Panc1 (cell line): ENCODE measurements at regions not wholly inside any gene's neighbourhood (a gene's known extent, or its start where the extent isn't known, plus 50 kb on each side); places are given as distances from the start of the nearest gene placed in this dataset.
"Not testable (repeated sequence)": the region's sequence is repeated elsewhere in the genome, so short reads cannot be mapped to it uniquely, and the experiment has no call there.

Source experiments
- ATAC-seq: fragments of 200-7000 bp; cut with Tn5 transposase; 2 replicates; pipeline ENCODE4 v1.9.1; 2020; ENCODE audit warnings: mild to moderate bottlenecking, moderate library complexity
- BruUV-seq: library from RNA; stranded (reverse); fragments of 400-500 nt; replicated peaks from 2 replicates; lab custom pipeline; 2021; lab: Mats Ljungman, UMichigan
- CTCF ChIA-PET: fragments of 300-600 bp; sonication (Branson Sonifier 250); formaldehyde crosslinking; loops from one replicate; lab custom pipeline; 2022; ENCODE audit warnings: antibody characterized with exemption; lab: Charles Lee
- POLR2A ChIA-PET: fragments of 300-600 bp; sonication (Branson Sonifier 250); formaldehyde crosslinking; loops from one replicate; lab custom pipeline; 2022; ENCODE audit warnings: antibody characterized with exemption; lab: Charles Lee
- DNase-seq: peaks from one replicate; pipeline ENCODE4 v3.0.0-alpha.2; 2010; ENCODE audit warnings: low read depth, low spot score
- H3K27ac ChIP-seq: 2 replicates; pipeline ENCODE4 v1.5.1; 2011; ENCODE audit warnings: mild to moderate bottlenecking, low read length, inconsistent platforms
- H3K27me3 ChIP-seq: fragments of 200-500 bp; sonication (Bioruptor generic); 2 replicates; pipeline ENCODE4 v1.6.0; 2014; ENCODE audit warnings: low read length, inconsistent platforms; ENCODE audit not compliant: control insufficient read depth, insufficient read depth
- H3K36me3 ChIP-seq: fragments of 200-500 bp; sonication (Bioruptor generic); 2 replicates; pipeline ENCODE4 v1.5.1; 2014; ENCODE audit warnings: inconsistent platforms, mild to moderate bottlenecking, low read length, moderate library complexity; ENCODE audit not compliant: control insufficient read depth, insufficient read depth
- H3K4me1 ChIP-seq: 2 replicates; pipeline ENCODE4 v1.5.1; 2011; ENCODE audit warnings: inconsistent platforms, mild to moderate bottlenecking, low read length, moderate library complexity; ENCODE audit not compliant: control insufficient read depth, insufficient read depth
- H3K4me3 ChIP-seq, 2 experiments: 2 replicates each; pipeline ENCODE4 v1.5.1; 2011 to 2012; ENCODE audit warnings: low read depth in 2 of 2, low read length in 2 of 2, mild to moderate bottlenecking in 2 of 2, inconsistent platforms in 1 of 2, moderate library complexity in 1 of 2
- H3K9me3 ChIP-seq: fragments of 200-500 bp; sonication (Bioruptor generic); 2 replicates; pipeline ENCODE4 v1.5.1; 2014; ENCODE audit warnings: low read depth, mild to moderate bottlenecking, inconsistent platforms, low read length, moderate library complexity; ENCODE audit not compliant: control insufficient read depth, insufficient read depth
- POLR2AphosphoS5 ChIP-seq: IDR thresholded peaks from 2 replicates; pipeline ENCODE4 v1.6.1; 2012; ENCODE audit warnings: mild to moderate bottlenecking, low read depth, low read length, moderate library complexity
- SIN3A ChIP-seq: IDR thresholded peaks from 2 replicates; pipeline ENCODE4 v1.6.1; 2012; ENCODE audit warnings: low read depth, mild to moderate bottlenecking, low read length, moderate library complexity, borderline replicate concordance; ENCODE audit not compliant: insufficient read depth
- TCF7L2 ChIP-seq: IDR thresholded peaks from 2 replicates; pipeline ENCODE4 v1.6.1; 2011; ENCODE audit warnings: mild to moderate bottlenecking, low read depth, low read length, inconsistent platforms
- in situ Hi-C: cut with HindIII; loops from 2 replicates; pipeline ENCODE4 v1.10.0; 2016; ENCODE audit warnings: low sequenced_read_pairs, low pct_unique_long_range_greater_than_20kb
- intact Hi-C: fragments of 100-400 bp; cut with micrococcal nuclease; formaldehyde crosslinking; loops from one replicate; pipeline ENCODE4 v1.10.0; 2022; ENCODE audit not compliant: unreplicated experiment
- TF ChIP-seq, protein P1 (sequence below), 2 experiments: IDR thresholded peaks; 2 replicates each; pipeline ENCODE4 v1.6.1; 2011 to 2012; ENCODE audit warnings: low read depth in 2 of 2, control low read depth in 1 of 2, low read length in 1 of 2, mild to moderate bottlenecking in 1 of 2, moderate library complexity in 1 of 2; ENCODE audit not compliant: insufficient read depth in 1 of 2
- TF ChIP-seq, protein P2 (sequence below): fragments of 450-650 bp; IDR thresholded peaks from 2 replicates; pipeline ENCODE4 v1.5.1; 2017; ENCODE audit warnings: mild to moderate bottlenecking

- POLR2A ChIA-PET = no interaction called here
- Histone ChIP-seq H3K27me3 (no peaks in the 10 kb centered on the region), H3K9me3 (no peaks in the 10 kb centered on the region), H3K4me3 (no peak overlapping the region), H3K4me1 (no peaks in the 10 kb centered on the region), H3K36me3 (no peaks in the 10 kb centered on the region), H3K27ac (no peak overlapping the region)
- in situ Hi-C loops = no loop called here
- intact Hi-C loops = no loop called here
- BruUV-seq = no TSS peak
- CTCF ChIA-PET = no interaction called here
- DNase-seq = no peak
- no peak for ATAC-seq
- TF ChIP-seq TCF7L2 (no peak), POLR2AphosphoS5 (no peak), SIN3A (no peak)
- TF ChIP-seq, protein P1, sequence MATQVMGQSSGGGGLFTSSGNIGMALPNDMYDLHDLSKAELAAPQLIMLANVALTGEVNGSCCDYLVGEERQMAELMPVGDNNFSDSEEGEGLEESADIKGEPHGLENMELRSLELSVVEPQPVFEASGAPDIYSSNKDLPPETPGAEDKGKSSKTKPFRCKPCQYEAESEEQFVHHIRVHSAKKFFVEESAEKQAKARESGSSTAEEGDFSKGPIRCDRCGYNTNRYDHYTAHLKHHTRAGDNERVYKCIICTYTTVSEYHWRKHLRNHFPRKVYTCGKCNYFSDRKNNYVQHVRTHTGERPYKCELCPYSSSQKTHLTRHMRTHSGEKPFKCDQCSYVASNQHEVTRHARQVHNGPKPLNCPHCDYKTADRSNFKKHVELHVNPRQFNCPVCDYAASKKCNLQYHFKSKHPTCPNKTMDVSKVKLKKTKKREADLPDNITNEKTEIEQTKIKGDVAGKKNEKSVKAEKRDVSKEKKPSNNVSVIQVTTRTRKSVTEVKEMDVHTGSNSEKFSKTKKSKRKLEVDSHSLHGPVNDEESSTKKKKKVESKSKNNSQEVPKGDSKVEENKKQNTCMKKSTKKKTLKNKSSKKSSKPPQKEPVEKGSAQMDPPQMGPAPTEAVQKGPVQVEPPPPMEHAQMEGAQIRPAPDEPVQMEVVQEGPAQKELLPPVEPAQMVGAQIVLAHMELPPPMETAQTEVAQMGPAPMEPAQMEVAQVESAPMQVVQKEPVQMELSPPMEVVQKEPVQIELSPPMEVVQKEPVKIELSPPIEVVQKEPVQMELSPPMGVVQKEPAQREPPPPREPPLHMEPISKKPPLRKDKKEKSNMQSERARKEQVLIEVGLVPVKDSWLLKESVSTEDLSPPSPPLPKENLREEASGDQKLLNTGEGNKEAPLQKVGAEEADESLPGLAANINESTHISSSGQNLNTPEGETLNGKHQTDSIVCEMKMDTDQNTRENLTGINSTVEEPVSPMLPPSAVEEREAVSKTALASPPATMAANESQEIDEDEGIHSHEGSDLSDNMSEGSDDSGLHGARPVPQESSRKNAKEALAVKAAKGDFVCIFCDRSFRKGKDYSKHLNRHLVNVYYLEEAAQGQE (IDR thresholded peaks at IDR 0.05; ENCODE audit: insufficient read depth in 1 of 2, low read depth in 2 of 2, low read length in 1 of 2) = no peak
- TF ChIP-seq, protein P2, sequence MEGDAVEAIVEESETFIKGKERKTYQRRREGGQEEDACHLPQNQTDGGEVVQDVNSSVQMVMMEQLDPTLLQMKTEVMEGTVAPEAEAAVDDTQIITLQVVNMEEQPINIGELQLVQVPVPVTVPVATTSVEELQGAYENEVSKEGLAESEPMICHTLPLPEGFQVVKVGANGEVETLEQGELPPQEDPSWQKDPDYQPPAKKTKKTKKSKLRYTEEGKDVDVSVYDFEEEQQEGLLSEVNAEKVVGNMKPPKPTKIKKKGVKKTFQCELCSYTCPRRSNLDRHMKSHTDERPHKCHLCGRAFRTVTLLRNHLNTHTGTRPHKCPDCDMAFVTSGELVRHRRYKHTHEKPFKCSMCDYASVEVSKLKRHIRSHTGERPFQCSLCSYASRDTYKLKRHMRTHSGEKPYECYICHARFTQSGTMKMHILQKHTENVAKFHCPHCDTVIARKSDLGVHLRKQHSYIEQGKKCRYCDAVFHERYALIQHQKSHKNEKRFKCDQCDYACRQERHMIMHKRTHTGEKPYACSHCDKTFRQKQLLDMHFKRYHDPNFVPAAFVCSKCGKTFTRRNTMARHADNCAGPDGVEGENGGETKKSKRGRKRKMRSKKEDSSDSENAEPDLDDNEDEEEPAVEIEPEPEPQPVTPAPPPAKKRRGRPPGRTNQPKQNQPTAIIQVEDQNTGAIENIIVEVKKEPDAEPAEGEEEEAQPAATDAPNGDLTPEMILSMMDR = no peak
Measured at GRCh38 chr10:6838118-6838517, 258.0 kb upstream of the PRKCQ start.

- in situ Hi-C loops = no loop called here
- TF ChIP-seq TCF7L2 (no peak), SIN3A (no peak), POLR2AphosphoS5 (no peak)
- TF ChIP-seq, protein P1 (IDR thresholded peaks at IDR 0.05; ENCODE audit: insufficient read depth in 1 of 2, low read depth in 2 of 2, low read length in 1 of 2) = no peak
- TF ChIP-seq, protein P2 = no peak
- intact Hi-C loops = no loop called here
- Histone ChIP-seq H3K27me3 (no peaks in the 10 kb centered on the region), H3K4me3 (no peak overlapping the region), H3K27ac (no peak overlapping the region), H3K36me3 (no peaks in the 10 kb centered on the region), H3K4me1 (no peaks in the 10 kb centered on the region), H3K9me3 (no peaks in the 10 kb centered on the region)
- ATAC-seq (no peak), DNase-seq (no peak)
- ChIA-PET CTCF (no interaction called here), POLR2A (no interaction called here)
- BruUV-seq = no TSS peak
Measured at GRCh38 chr10:6833458-6834011, 253.5 kb upstream of the PRKCQ start.

GRCh38 chr10:6830981-6831380, 250.9 kb upstream of the PRKCQ start:
- H3K4me1 ChIP-seq, H3K27me3 ChIP-seq, H3K27ac ChIP-seq, intact Hi-C loops, in situ Hi-C loops, CTCF ChIA-PET, BruUV-seq, H3K4me3 ChIP-seq, DNase-seq, H3K9me3 ChIP-seq, H3K36me3 ChIP-seq, POLR2A ChIA-PET, ATAC-seq: not testable (repeated sequence)
